ENCODE measurements at regions not wholly inside any gene's neighbourhood (a gene's known extent, or its start where the extent isn't known, plus 50 kb on each side); places are given as distances from the start of the nearest gene placed in this dataset.

GRCh38 chr15:79673416-79674123 lies 223.2 kb downstream of the MTHFS start:
- DNase-seq: peak; percentile 30 to 41

DNA sequence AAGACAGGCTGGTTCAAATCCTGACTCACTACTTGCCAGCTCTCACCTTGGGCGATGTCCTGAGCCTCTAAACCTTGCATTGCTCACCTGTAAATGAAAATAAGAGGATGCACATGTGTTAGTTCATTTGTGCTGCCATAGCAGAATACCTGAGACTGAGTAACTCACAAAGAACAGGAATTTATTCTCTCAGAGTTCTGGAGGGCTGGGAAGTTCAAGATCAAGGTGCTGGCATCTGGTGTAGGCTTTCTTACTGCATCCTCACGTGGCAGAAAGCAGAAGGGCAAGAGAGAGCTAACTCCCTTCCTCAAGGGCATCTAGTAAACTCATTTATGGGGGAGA lies 222.7 kb downstream of the MTHFS start:
- DNase-seq: no peak

- no peak for DNase-seq
Observed at GRCh38 chr15:79675982-79676381, 220.8 kb downstream of the MTHFS start.

- DNase-seq: no peak
Observed at GRCh38 chr15:79676621-79677020, 220.2 kb downstream of the MTHFS start.

DNA sequence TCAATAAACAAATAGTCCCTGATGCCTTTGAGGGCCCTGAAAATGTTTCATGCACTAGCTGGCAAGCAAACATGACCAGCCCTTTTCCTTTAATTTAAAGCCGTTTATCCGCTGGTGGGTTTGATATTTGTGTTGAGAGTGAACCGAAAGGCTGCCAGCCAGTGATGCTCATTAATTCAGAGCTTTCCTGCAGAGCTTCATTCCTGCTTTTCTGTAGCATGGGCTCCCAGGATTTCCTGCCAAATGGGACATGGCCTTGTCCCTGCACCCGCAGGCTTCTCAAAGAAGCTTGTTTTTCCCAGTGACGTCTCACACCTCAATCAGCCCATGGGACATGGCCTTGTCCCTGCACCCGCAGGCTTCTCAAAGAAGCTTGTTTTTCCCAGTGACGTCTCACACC lies 219.6 kb downstream of the MTHFS start:
- no peak for DNase-seq

- no peak for DNase-seq
Observed at GRCh38 chr15:79678032-79678701, 218.6 kb downstream of the MTHFS start.

DNA sequence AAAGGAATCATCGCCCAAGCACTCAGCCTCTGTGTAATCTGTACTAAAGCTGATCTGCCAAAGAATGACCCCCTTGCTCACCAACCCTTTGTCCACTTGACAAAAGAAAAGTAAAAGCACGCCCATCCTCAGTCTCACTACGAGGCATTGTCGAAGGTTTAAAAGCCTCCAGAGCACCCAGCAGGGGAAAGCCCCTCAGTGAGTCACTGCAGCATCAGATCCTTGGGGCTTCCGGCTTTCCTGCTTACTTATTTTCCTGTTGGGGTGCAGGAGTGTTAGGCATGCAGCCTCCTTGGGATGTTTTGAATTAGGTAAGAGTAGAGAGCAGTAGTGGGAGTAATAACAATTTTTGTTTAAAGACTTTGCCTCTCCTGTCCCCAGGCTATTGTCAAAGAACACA lies 216.1 kb downstream of the MTHFS start:
- DNase-seq: no peak

GRCh38 chr15:79682285-79682684 lies 214.5 kb downstream of the MTHFS start:
- no peak for DNase-seq

DNA sequence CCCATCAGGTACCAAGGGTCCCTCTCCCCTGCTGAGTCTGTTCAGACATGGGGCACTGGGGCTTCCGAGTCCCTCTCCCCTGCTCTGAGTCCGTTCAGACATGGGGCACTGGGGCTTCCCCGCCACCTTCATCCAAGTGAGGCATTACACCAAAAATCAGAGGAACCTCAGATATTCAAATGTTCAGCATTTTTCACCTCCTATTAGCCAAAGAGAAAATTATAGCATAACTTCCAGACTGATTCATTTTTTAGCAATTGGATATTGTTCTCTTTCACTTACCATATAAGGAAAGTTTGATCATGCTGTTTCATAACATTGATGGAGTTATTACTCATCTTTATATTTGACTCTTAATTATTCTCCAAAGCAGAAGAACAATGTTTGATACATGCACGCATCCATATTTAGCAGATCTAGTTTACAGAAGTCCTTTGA lies 213.9 kb downstream of the MTHFS start:
- DNase-seq: no peak

DNA sequence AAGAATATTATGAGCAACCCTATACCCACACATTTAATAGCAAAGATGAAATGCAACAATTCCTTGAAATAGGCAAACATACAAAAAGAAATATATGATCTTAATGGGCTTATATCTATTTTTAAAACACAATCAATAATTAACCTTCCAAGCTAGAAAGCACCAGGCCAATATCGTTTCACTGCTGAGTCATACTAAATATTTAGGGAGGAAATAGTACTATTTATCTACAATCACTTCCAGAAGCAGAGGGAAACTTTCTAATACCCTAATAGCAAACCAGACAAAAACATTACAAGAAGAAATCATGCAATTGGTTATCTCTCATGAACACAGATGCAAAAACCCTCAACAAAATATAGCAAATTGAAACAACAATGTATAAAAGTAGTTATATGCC lies 207.8 kb downstream of the MTHFS start:
- no peak for DNase-seq

DNA sequence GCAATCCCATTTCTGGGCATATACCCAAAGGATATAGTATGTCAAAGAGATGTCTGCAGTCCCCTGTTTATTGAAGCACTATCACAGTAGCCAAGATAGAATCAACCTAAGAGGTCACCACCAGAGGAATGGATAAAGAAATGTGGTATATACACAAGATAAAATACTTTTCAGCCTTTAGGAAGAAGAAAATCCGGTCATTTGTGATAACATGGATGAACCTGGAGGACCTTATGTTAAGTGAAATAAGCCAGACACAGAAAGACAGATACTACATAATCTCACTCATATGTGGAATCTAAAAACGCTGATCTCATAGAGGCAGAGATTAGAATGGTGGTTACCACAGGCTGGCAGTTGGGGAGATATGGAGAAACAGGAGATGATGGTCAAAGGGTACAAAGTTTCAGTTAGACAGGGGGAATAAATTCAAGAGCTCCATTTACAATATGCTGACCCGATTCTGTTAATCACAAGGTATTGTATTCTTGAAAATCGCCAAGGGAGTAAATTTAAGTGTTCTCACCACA lies 195.8 kb downstream of the MTHFS start:
- no peak for DNase-seq

DNA sequence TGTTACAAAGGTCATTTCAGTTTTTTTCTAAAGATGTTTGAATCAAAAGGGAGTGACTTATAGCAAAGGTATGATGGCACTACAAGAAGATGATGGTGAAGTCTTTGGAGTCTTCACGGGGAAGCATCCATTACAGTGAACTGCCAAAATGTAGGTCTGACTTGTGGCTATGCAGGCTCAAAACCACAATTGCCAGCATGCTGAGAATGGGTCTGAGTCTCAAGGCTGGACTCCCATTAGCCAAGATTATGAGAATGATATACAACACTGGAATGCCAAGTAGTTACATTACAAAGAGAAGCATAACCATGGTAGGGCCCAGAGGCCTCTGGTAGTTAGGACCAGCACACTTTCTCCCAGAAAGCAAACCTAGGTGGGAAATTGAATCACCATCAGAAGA lies 194.2 kb downstream of the MTHFS start:
- no peak for DNase-seq

GRCh38 chr15:79721256-79721655 lies 175.6 kb downstream of the MTHFS start:
- DNase-seq: no peak

GRCh38 chr15:79724312-79724711 lies 172.5 kb downstream of the MTHFS start:
- no peak for DNase-seq

GRCh38 chr15:79724804-79725203 lies 172.0 kb downstream of the MTHFS start:
- no peak for DNase-seq

DNA sequence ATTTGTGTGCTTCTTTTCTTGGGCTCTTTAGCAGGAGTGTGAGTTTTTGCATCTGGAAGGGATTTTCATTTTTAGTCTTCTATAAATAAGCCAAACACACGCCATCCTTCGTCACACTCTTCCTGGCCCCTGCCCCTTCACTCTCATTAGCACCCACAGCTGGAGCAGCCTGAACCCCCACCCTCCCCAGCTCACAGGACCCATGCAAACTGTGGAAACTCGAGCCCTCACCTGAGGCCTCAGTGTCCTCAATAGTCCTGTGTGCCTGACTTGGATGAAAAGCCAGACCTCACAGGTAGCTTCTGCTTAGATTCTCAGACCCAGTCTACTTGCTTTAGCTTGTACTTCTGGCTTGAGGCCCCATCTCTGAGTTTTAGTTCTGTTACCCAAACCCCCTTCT lies 167.9 kb downstream of the MTHFS start:
- DNase-seq: no peak

- no peak for DNase-seq
Observed at GRCh38 chr15:79736435-79737000, 160.3 kb downstream of the MTHFS start.

- DNase-seq: no peak
Observed at GRCh38 chr15:79738143-79738542, 158.7 kb downstream of the MTHFS start.

- no peak for DNase-seq
Observed at GRCh38 chr15:79740561-79740960, 156.3 kb downstream of the MTHFS start.

GRCh38 chr15:79743032-79743431 lies 153.8 kb downstream of the MTHFS start:
- no peak for DNase-seq

DNA sequence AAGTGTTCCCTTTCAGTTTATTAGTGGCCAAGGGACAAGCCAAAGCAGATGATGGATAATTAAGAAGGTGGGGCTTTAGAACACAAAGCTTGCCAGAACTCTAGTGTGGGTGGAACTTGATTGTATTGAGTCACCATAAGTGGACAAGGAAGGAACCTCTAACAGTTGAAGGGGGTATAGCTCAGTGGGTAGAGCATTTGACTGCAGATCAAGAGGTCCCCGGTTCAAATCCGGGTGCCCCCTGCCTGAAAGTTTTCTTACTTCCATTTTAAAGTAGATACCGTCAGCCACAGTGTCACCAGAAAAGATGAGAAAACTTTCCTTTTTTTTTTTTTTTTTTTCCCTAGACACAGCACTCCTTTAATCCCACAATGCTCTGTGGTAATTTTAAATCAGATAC lies 152.3 kb downstream of the MTHFS start:
- DNase-seq: peak; percentile 18 to 22

- no peak for DNase-seq
Observed at GRCh38 chr15:79756365-79756764, 140.4 kb downstream of the MTHFS start.

DNA sequence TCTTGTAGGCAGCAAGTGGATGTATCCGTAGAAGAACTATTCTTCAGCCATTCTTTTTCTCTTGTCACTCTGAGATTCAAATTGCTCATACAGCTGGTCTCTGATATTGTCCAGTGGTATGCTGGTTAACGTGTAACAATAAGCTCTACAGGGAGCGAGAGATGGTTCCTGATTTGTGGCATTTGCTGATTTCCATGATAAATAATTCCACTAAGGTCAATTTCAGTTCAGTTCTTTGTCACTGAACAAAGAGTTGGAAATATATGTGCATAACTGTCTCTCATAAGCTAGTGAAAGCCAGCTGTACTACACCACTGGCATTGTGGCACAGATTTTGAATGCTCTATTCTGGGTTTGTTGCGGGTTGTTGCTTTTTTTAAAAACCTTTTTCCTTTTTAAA lies 131.7 kb downstream of the MTHFS start:
- DNase-seq: no peak

DNA sequence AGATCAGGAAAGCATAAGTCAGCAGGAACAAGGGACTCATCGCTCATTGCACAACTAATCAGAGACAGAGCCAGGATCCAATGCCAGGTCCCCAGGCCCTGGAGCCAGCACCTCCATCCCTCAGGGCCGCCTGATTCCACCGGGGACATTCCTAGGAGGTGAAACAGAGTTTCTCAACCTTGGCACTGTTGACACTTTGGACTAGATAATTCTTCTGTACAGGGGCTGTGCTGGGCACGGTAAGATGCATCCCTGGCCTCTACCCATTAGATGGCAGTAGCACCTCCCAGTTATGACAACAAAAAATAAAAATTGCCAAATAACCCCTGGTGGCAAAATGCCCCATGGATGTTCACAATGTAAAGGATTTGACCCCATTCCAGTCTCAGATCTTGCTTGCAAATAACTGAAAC lies 127.7 kb downstream of the MTHFS start:
- no peak for DNase-seq

Data from activated T-cell treated with anti-CD3 and anti-CD28 coated beads, Interleukin-2, amount 50 U/mL, for 48 hours (primary cell).